Pancreas (tissue), 10 donors: ENCODE measurements at regions not wholly inside any gene's neighbourhood (a gene's known extent, or its start where the extent isn't known, plus 50 kb on each side); places are given as distances from the start of the nearest gene placed in this dataset.

Experiments
- ATAC-seq, 4 donors: fragments of 200-7000 bp; cut with Tn5 transposase; one replicate each; pipeline versions ENCODE4 v1.8.0 to v1.9.1; 2020; ENCODE audit warnings: mild to moderate bottlenecking in 4 of 4, moderate library complexity in 4 of 4
- DNase-seq, 6 donors: peaks; one replicate each; pipeline ENCODE4 v3.0.0-alpha.2; 2020
- FAIRE-seq: peaks from 2 replicates; lab custom pipeline; 2012; peaks lifted over from hg19 to GRCh38; lab: Jason Lieb, UNC
- H3K27ac ChIP-seq, 4 donors: fragments of 200-600 bp; sonication (generic); 1 replicate in 3 of 4; 2 replicates in 1 of 4; pipeline versions ENCODE4 v1.5.0 to v1.8.0; 2020
- H3K27me3 ChIP-seq, 4 donors: fragments of 200-600 bp; one replicate each; pipeline ENCODE4 v1.8.0; 2021
- H3K36me3 ChIP-seq, 3 donors: fragments of 200-600 bp; sonication (generic) in 1 of 3; one replicate each; pipeline versions ENCODE4 v1.5.0 to v1.8.0; 2020 to 2021
- H3K4me1 ChIP-seq, 3 donors: fragments of 200-600 bp; one replicate each; pipeline ENCODE4 v1.8.0; 2021
- H3K4me3 ChIP-seq, 4 donors: fragments of 200-600 bp; sonication (generic) in 2 of 4; one replicate each; pipeline versions ENCODE4 v1.5.0 to v1.8.0; 2020 to 2021
- H3K9me3 ChIP-seq, 4 donors: fragments of 200-600 bp; one replicate each; pipeline ENCODE4 v1.8.0; 2021
- WGBS, 2 donors: extraction: QIAGEN DNeasy Blood & Tissue Kit; methylation state at CpG; one replicate each; pipeline ENCODE4 v1.1.7; 2013; 5-methylcytosine and 5-hydroxymethylcytosine counted together
- intact Hi-C, 3 donors: fragments of 100-400 bp; cut with DNase I; formaldehyde crosslinking; loops; one replicate each; pipeline versions ENCODE4 v1.11.1 to v1.14.2; 2022
- TF ChIP-seq, protein P1 (sequence below), 4 donors: fragments of 200-600 bp; sonication (generic) in 3 of 4; IDR thresholded peaks; one replicate each; pipeline versions ENCODE4 v1.5.0 to v1.8.0; 2021; ENCODE audit warnings: antibody characterized with exemption in 4 of 4
- donor health status: healthy with polysubstance abuse.
- donor health status: DM: no; HTN: no; CAD: no; lungs with moderate emphysema.
- donor health status: DM: no; HTN: no; CAD: no.
- donor health status: control.
- donor health status: control.
- donor health status: Bipolar disorder and iron deficiency.
- donor health status: DM: yes; HTN: yes; CAD: no.
- donor health status: DM: no; HTN: no; CAD: no.
- donor health status: DM: no; HTN: no; CAD: no.
- donor health status: DM: yes; HTN: yes; CAD: no.

DNA sequence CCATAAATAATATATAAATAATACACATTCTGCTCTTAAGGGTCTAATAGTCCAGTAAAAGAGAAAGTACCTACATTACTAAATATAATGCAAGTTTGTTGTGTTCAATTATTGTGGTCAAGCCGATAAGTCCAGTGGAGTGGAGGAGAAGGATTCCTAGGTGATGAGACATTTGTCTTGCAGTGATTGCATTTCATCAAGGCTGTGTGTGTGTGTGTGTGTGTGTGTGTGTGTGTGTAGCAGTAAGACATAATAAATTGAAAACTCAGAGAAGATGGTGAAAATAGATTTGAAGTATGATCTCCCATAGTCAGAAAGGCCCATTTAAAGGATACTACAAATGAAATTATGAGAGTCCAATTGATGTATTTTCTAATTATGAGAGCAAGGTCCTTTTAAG lies 192.5 kb upstream of the SEMA3C start:
- TF ChIP-seq, protein P1, sequence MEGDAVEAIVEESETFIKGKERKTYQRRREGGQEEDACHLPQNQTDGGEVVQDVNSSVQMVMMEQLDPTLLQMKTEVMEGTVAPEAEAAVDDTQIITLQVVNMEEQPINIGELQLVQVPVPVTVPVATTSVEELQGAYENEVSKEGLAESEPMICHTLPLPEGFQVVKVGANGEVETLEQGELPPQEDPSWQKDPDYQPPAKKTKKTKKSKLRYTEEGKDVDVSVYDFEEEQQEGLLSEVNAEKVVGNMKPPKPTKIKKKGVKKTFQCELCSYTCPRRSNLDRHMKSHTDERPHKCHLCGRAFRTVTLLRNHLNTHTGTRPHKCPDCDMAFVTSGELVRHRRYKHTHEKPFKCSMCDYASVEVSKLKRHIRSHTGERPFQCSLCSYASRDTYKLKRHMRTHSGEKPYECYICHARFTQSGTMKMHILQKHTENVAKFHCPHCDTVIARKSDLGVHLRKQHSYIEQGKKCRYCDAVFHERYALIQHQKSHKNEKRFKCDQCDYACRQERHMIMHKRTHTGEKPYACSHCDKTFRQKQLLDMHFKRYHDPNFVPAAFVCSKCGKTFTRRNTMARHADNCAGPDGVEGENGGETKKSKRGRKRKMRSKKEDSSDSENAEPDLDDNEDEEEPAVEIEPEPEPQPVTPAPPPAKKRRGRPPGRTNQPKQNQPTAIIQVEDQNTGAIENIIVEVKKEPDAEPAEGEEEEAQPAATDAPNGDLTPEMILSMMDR (IDR thresholded peaks at IDR 0.05), result no peak
- Histone ChIP-seq H3K36me3 (no peaks in the 10 kb centered on the region), H3K4me1 (no peaks in the 10 kb centered on the region), H3K4me3 (no peak overlapping the region), H3K9me3 (no peaks in the 10 kb centered on the region), H3K27me3 (peaks cover 0 to 4% (median 0%) of the 10 kb centered on the region in 4 donors), H3K27ac (no peak overlapping the region)
- DNase-seq, result no peak
- ATAC-seq, result no peak
- no peak for FAIRE-seq
- 87 to 93% methylated on average over 1 of the region's 1 CpG for whole genome bisulfite sequencing, 2 donors
- intact Hi-C loops, result no loop called here

DNA sequence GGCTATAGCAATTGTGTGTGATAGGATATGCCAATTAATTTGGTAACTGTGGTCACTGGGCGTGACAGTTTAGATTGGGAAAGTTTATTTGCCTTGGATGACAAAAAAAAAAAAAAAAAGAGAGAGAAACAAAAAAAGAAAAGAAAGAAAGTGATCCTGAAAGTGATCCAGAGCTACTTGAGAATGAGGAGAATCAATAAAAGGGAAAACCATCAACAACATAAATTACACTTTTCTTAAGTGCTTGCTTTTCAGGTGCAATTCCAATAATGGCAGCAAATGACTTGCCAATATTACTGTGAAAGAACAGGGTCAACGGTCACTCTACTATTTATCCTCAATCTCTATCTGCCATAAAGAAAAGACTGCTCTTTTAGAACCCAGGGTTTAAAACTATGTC lies 191.8 kb upstream of the SEMA3C start:
- no peak overlapping the region for H3K27ac ChIP-seq
- H3K9me3 ChIP-seq, result no peaks in the 10 kb centered on the region
- no peak overlapping the region for H3K4me3 ChIP-seq
- no peaks in the 10 kb centered on the region for H3K36me3 ChIP-seq
- TF ChIP-seq, protein P1 (IDR thresholded peaks at IDR 0.05), result no peak
- H3K4me1 ChIP-seq, result no peaks in the 10 kb centered on the region
- WGBS, 2 donors, result 81 to 85% methylated on average over 2 of the region's 2 CpGs
- H3K27me3 ChIP-seq, result peaks cover 0 to 4% (median 0%) of the 10 kb centered on the region in 4 donors
- FAIRE-seq (no peak), ATAC-seq (no peak), DNase-seq (no peak)
- intact Hi-C loops, result no loop called here

DNA sequence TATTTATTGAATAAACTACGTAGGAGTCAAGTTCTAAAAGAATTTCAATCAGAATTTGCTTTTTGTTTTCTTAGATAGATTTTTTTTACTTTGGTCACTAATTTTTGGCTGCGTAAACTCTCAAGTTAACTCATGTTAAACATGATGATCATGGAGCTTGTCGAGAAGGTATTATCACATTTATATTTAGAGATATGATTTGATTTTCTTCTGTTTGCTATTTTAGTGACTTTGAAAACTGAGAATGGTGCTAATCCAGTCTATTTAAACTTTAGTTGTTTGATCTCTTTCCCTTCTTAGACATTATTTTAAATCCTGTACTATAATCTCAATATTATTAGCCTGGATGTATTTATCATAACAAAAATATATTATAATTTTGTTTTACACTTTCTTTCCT lies 179.4 kb upstream of the SEMA3C start:
- peak; percentile 81 for FAIRE-seq
- Histone ChIP-seq H3K9me3 (no peaks in the 10 kb centered on the region), H3K4me1 (peaks cover 0 to 14% (median 0%) of the 10 kb centered on the region in 3 donors), H3K27me3 (no peaks in the 10 kb centered on the region), H3K4me3 (no peak overlapping the region), H3K27ac (no peak overlapping the region), H3K36me3 (no peaks in the 10 kb centered on the region)
- intact Hi-C loops, result no loop called here
- no peak for DNase-seq
- TF ChIP-seq, protein P1 (IDR thresholded peaks at IDR 0.05), result no peak
- ATAC-seq, result no peak
- 34 to 36% methylated on average over 3 of the region's 3 CpGs for WGBS, 2 donors

DNA sequence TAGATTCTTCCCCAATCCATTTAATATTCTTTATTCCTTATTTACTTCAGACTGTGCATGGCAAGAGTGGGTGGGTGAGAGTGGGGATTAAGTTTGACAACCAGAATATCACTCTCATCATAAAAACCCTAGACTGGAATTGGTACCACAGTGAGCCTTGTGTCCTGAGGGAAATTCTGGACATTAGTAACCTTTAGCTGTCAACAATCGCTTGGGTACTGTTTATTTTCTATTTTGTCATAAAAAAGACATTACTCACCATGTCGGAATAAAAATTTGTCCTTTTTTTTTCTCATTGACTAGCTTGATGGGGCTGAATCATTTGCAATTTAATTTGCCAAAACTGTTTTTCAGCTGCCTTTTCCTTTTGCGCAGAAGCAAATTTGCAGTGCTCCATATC lies 176.1 kb upstream of the SEMA3C start:
- no peaks in the 10 kb centered on the region for H3K9me3 ChIP-seq
- H3K27me3 ChIP-seq, result no peaks in the 10 kb centered on the region
- intact Hi-C loops, result no loop called here
- no peak for FAIRE-seq
- TF ChIP-seq, protein P1 (IDR thresholded peaks at IDR 0.05), result no peak
- H3K36me3 ChIP-seq, result no peaks in the 10 kb centered on the region
- H3K27ac ChIP-seq, result no peak overlapping the region
- peaks cover 0 to 14% (median 0%) of the 10 kb centered on the region in 3 donors for H3K4me1 ChIP-seq
- WGBS, 2 donors, result 54 to 55% methylated on average over 3 of the region's 3 CpGs
- ATAC-seq, result no peak
- DNase-seq, result no peak
- H3K4me3 ChIP-seq, result no peak overlapping the region

DNA sequence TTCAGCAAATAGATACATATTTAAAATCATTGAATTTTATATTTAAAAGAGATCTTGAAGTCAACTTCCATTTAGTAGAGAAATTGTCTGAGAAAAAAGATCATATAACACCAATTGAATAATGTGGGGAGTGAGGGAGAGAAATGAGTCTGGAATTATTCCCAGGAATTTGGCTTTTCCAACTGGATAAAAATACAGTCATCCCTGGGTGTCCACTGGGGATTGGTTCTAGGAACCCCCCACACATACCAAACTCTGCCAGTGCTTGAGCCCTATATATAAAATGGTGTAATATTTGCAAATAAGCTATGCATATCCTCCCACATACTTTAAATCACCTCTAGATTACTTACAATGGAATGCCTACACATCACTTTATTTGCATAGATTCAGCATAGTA lies 162.8 kb upstream of the SEMA3C start:
- Histone ChIP-seq H3K36me3 (no peaks in the 10 kb centered on the region), H3K4me1 (no peaks in the 10 kb centered on the region), H3K27ac (no peak overlapping the region), H3K9me3 (no peaks in the 10 kb centered on the region), H3K4me3 (no peak overlapping the region), H3K27me3 (no peaks in the 10 kb centered on the region)
- FAIRE-seq (no peak), DNase-seq (no peak), ATAC-seq (no peak)
- TF ChIP-seq, protein P1 (IDR thresholded peaks at IDR 0.05), result no peak
- intact Hi-C loops, result no loop called here
